Brain microvascular endothelial cell (primary cell): ENCODE measurements at regions not wholly inside any gene's neighbourhood (a gene's known extent, or its start where the extent isn't known, plus 50 kb on each side); places are given as distances from the start of the nearest gene placed in this dataset.

Experiments used
- DNase-seq: peaks from one replicate; pipeline ENCODE4 v3.0.0-alpha.2; 2020
- H3K27ac ChIP-seq: fragments of 250-450 bp; sonication (Bioruptor Pico); 2 replicates; pipeline ENCODE4 v1.5.1; 2020; ENCODE audit warnings: mild to moderate bottlenecking, moderate library complexity
- H3K27me3 ChIP-seq: fragments of 250-450 bp; sonication (Bioruptor Pico); replicated peaks from 2 replicates; pipeline ENCODE4 v1.5.1; 2020; ENCODE audit warnings: mild to moderate bottlenecking
- H3K36me3 ChIP-seq: fragments of 250-450 bp; sonication (Bioruptor Pico); replicated peaks from 2 replicates; pipeline ENCODE4 v1.5.1; 2020; ENCODE audit warnings: mild to moderate bottlenecking
- H3K4me3 ChIP-seq: 2 replicates; pipeline ENCODE4 v1.5.1; 2011; ENCODE audit warnings: low read depth, mild to moderate bottlenecking, control low read depth, low read length, moderate library complexity
- CTCF ChIP-seq: IDR thresholded peaks from 2 replicates; pipeline ENCODE4 v1.5.1; 2011; ENCODE audit warnings: low read depth, mild to moderate bottlenecking, moderate library complexity, low read length, control low read depth, inconsistent platforms; ENCODE audit errors: missing control alignments
- in situ Hi-C: cut with HindIII; loops from 2 replicates; pipeline ENCODE4 v1.10.0; 2017; ENCODE audit warnings: low sequenced_read_pairs, low pct_ligation_motif_present

GRCh38 chr3:25938566-25939325 lies 148.9 kb downstream of the OXSM start:
- Histone ChIP-seq H3K36me3 (no peaks in the 10 kb centered on the region), H3K4me3 (no peak overlapping the region), H3K27me3 (no peaks in the 10 kb centered on the region), H3K27ac (no peak overlapping the region)
- DNase-seq: no peak
- in situ Hi-C loops: no loop called here
- no peak for TF ChIP-seq CTCF

GRCh38 chr3:25940935-25941334 lies 151.0 kb downstream of the OXSM start:
- TF ChIP-seq CTCF: no peak
- no peak overlapping the region for H3K4me3 ChIP-seq
- H3K27ac ChIP-seq: no peak overlapping the region
- in situ Hi-C loops: no loop called here
- no peaks in the 10 kb centered on the region for H3K27me3 ChIP-seq
- no peak for DNase-seq
- no peaks in the 10 kb centered on the region for H3K36me3 ChIP-seq

- no peak for TF ChIP-seq CTCF
- no peak overlapping the region for H3K27ac ChIP-seq
- DNase-seq: no peak
- in situ Hi-C loops: no loop called here
- H3K27me3 ChIP-seq: no peaks in the 10 kb centered on the region
- H3K4me3 ChIP-seq: no peak overlapping the region
- no peaks in the 10 kb centered on the region for H3K36me3 ChIP-seq
These were observed 154.4 kb downstream of the OXSM start for GRCh38 chr3:25944329-25944728.

GRCh38 chr3:25945366-25945765 lies 155.5 kb downstream of the OXSM start:
- Histone ChIP-seq H3K36me3 (no peaks in the 10 kb centered on the region), H3K27ac (no peak overlapping the region), H3K27me3 (no peaks in the 10 kb centered on the region), H3K4me3 (no peak overlapping the region)
- in situ Hi-C loops: no loop called here
- DNase-seq: no peak
- no peak for TF ChIP-seq CTCF

- no peak for TF ChIP-seq CTCF
- DNase-seq: no peak
- Histone ChIP-seq H3K27ac (no peak overlapping the region), H3K4me3 (no peak overlapping the region), H3K36me3 (no peaks in the 10 kb centered on the region), H3K27me3 (no peaks in the 10 kb centered on the region)
- in situ Hi-C loops: no loop called here
These were observed 155.9 kb downstream of the OXSM start for GRCh38 chr3:25945836-25946235.

- no peak for TF ChIP-seq CTCF
- DNase-seq: no peak
- no peak overlapping the region for H3K27ac ChIP-seq
- H3K4me3 ChIP-seq: no peak overlapping the region
- in situ Hi-C loops: no loop called here
- no peaks in the 10 kb centered on the region for H3K36me3 ChIP-seq
- no peaks in the 10 kb centered on the region for H3K27me3 ChIP-seq
These were observed 162.2 kb downstream of the OXSM start for GRCh38 chr3:25952133-25952532.
